ENCODE measurements at regions not wholly inside any gene's neighbourhood (a gene's known extent, or its start where the extent isn't known, plus 50 kb on each side); places are given as distances from the start of the nearest gene placed in this dataset.

DNA sequence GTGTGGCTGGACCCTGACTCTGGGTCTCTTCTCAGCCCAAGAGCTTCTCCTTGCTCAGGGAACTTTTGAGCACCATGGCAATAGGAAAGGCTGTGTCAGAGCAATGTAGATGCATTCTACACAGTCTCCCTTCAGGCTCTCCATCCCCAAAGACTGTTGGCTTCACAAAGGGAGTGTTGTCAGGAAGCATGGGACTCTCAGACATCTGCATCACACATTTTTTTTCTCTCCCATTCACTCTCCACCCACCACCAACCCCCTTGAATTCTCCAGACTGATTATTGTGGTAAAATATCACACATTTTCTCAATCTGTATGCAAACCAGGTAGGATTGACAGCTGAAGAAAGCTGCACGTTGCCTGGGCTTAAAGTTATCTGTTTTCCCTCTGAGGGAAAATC lies 105.4 kb upstream of the WARS2 start:
- TF ChIP-seq RAD21 (IDR thresholded peaks at IDR 0.05) (no peak), JUND (IDR thresholded peaks at IDR 0.05) (no peak), FOXA1 (IDR thresholded peaks at IDR 0.05) (no peak), EGR1 (IDR thresholded peaks at IDR 0.05; ENCODE audit: low read depth in 2 of 2) (no peak), GABPA (IDR thresholded peaks at IDR 0.05 in 1 of 2, conservative IDR thresholded peaks at IDR 0.05 in 1 of 2) (no peak)
- TF ChIP-seq, protein P1, sequence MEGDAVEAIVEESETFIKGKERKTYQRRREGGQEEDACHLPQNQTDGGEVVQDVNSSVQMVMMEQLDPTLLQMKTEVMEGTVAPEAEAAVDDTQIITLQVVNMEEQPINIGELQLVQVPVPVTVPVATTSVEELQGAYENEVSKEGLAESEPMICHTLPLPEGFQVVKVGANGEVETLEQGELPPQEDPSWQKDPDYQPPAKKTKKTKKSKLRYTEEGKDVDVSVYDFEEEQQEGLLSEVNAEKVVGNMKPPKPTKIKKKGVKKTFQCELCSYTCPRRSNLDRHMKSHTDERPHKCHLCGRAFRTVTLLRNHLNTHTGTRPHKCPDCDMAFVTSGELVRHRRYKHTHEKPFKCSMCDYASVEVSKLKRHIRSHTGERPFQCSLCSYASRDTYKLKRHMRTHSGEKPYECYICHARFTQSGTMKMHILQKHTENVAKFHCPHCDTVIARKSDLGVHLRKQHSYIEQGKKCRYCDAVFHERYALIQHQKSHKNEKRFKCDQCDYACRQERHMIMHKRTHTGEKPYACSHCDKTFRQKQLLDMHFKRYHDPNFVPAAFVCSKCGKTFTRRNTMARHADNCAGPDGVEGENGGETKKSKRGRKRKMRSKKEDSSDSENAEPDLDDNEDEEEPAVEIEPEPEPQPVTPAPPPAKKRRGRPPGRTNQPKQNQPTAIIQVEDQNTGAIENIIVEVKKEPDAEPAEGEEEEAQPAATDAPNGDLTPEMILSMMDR (IDR thresholded peaks at IDR 0.05; ENCODE audit: low read depth, low read length, missing input control) = no peak
- TF ChIP-seq, protein P2, sequence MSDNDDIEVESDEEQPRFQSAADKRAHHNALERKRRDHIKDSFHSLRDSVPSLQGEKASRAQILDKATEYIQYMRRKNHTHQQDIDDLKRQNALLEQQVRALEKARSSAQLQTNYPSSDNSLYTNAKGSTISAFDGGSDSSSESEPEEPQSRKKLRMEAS (IDR thresholded peaks at IDR 0.05) = no peak
- TF ChIP-seq, protein P3, sequence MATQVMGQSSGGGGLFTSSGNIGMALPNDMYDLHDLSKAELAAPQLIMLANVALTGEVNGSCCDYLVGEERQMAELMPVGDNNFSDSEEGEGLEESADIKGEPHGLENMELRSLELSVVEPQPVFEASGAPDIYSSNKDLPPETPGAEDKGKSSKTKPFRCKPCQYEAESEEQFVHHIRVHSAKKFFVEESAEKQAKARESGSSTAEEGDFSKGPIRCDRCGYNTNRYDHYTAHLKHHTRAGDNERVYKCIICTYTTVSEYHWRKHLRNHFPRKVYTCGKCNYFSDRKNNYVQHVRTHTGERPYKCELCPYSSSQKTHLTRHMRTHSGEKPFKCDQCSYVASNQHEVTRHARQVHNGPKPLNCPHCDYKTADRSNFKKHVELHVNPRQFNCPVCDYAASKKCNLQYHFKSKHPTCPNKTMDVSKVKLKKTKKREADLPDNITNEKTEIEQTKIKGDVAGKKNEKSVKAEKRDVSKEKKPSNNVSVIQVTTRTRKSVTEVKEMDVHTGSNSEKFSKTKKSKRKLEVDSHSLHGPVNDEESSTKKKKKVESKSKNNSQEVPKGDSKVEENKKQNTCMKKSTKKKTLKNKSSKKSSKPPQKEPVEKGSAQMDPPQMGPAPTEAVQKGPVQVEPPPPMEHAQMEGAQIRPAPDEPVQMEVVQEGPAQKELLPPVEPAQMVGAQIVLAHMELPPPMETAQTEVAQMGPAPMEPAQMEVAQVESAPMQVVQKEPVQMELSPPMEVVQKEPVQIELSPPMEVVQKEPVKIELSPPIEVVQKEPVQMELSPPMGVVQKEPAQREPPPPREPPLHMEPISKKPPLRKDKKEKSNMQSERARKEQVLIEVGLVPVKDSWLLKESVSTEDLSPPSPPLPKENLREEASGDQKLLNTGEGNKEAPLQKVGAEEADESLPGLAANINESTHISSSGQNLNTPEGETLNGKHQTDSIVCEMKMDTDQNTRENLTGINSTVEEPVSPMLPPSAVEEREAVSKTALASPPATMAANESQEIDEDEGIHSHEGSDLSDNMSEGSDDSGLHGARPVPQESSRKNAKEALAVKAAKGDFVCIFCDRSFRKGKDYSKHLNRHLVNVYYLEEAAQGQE (IDR thresholded peaks at IDR 0.05) = no peak

All from liver (tissue), 3 donors.